Heart left ventricle (tissue), 16 donors: ENCODE measurements at regions not wholly inside any gene's neighbourhood (a gene's known extent, or its start where the extent isn't known, plus 50 kb on each side); places are given as distances from the start of the nearest gene placed in this dataset.
"Not testable (repeated sequence)": the region's sequence is repeated elsewhere in the genome, so short reads cannot be mapped to it uniquely, and the experiment has no call there.

Source experiments
- ATAC-seq, 4 donors: fragments of 200-7000 bp; cut with Tn5 transposase; one replicate each; pipeline ENCODE4 v1.9.1; 2020 to 2022; ENCODE audit warnings: moderate library complexity in 4 of 4, mild to moderate bottlenecking in 3 of 4, moderate number of reproducible peaks in 1 of 4
- DNase-seq, 5 donors: peaks; one replicate each; pipeline ENCODE4 v3.0.0-alpha.2; 2020
- H3K27ac ChIP-seq, 12 donors: fragments of 200-600 bp; sonication (generic) in 4 of 12; one replicate each; pipeline versions ENCODE4 v1.5.0 to v1.8.0; 2016 to 2022; ENCODE audit warnings: mild to moderate bottlenecking in 2 of 12
- H3K27me3 ChIP-seq, 9 donors: fragments of 200-600 bp; sonication (generic) in 2 of 9; one replicate each; pipeline versions ENCODE4 v1.5.1 to v1.8.0; 2016 to 2022; ENCODE audit warnings: mild to moderate bottlenecking in 3 of 9
- H3K36me3 ChIP-seq, 9 donors: fragments of 200-600 bp; sonication (generic) in 2 of 9; one replicate each; pipeline versions ENCODE4 v1.5.0 to v1.8.0; 2018 to 2022; ENCODE audit warnings: mild to moderate bottlenecking in 2 of 9
- H3K4me1 ChIP-seq, 12 donors: fragments of 200-600 bp; sonication (generic) in 4 of 12; one replicate each; pipeline versions ENCODE4 v1.5.0 to v1.8.0; 2016 to 2022; ENCODE audit warnings: mild to moderate bottlenecking in 3 of 12
- H3K4me3 ChIP-seq, 12 donors: fragments of 200-600 bp; sonication (generic) in 4 of 12; one replicate each; pipeline versions ENCODE4 v1.5.0 to v1.8.0; 2017 to 2022; ENCODE audit warnings: mild to moderate bottlenecking in 9 of 12, moderate library complexity in 4 of 12
- H3K9me3 ChIP-seq, 12 donors: fragments of 200-600 bp; sonication (generic) in 4 of 12; one replicate each; pipeline versions ENCODE4 v1.5.0 to v1.8.0; 2016 to 2022; ENCODE audit warnings: mild to moderate bottlenecking in 1 of 12
- CTCF ChIP-seq, 12 donors: fragments of 200-600 bp; sonication (generic) in 4 of 12; IDR thresholded peaks; one replicate each; pipeline versions ENCODE4 v1.5.0 to v1.8.0; 2018 to 2022; ENCODE audit warnings: antibody characterized with exemption in 12 of 12, mild to moderate bottlenecking in 5 of 12
- POLR2A ChIP-seq, 2 donors: fragments of 450-650 bp; IDR thresholded peaks; one replicate each; pipeline ENCODE4 v1.6.1; 2017; ENCODE audit warnings: antibody characterized with exemption in 2 of 2, mild to moderate bottlenecking in 2 of 2, moderate library complexity in 2 of 2
- WGBS, 4 donors: extraction: QIAGEN DNeasy Blood & Tissue Kit in 2 of 4; methylation state at CpG; one replicate each; pipeline versions ENCODE4 v1.1.5 to v1.1.7; 2013 to 2018; 5-methylcytosine and 5-hydroxymethylcytosine counted together
- intact Hi-C, 10 donors: fragments of 100-400 bp; cut with DNase I; formaldehyde crosslinking; loops; one replicate each; pipeline versions ENCODE4 v1.11.1 to v1.14.2; 2022
- donor health status: ischemic (EF 13 %, LVEDD 7.1; RV severe dilation, severe dysfunction).
- donor health status: healthy with polysubstance abuse.
- donor health status: DM: no; HTN: yes; CAD: no.
- donor health status: DM: no; HTN: no; CAD: no.
- donor health status: ischemic (EF 25% LVEDD 6.9; RV normal size, moderate dysfunction).
- donor health status: ischemic (EF 25% LVEDD 5.7; RV mildly dilated, moderate dysfunction).
- donor health status: healthy.
- donor health status: DM: yes; HTN: yes; CAD: no.
- donor health status: ischemic (EF 35%, LVEDD 5.7; RV mildly dilated, moderate dysfunction).
- donor health status: nonischemic (EF 11% LVEDD 7.7; RV severe dilation, severe dysfunction).
- donor health status: DM: yes; HTN: yes; CAD: no.
- donor health status: PGD.
- donor health status: ischemic (EF 29% LVEDD 5.4; RV normal size, mild dysfunction).
- donor health status: nonischemic (EF 23%, LVEDD 6.1; RV moderate dilation, normal function).

- H3K4me3 ChIP-seq = no peak overlapping the region
- TF ChIP-seq POLR2A (IDR thresholded peaks at IDR 0.05) (no peak), CTCF (IDR thresholded peaks at IDR 0.05) (no peak)
- no peaks in the 10 kb centered on the region for H3K36me3 ChIP-seq
- DNase-seq (no peak), ATAC-seq (no peak)
- no peaks in the 10 kb centered on the region for H3K27me3 ChIP-seq
- H3K27ac ChIP-seq = no peak overlapping the region
- H3K9me3 ChIP-seq = peaks cover 0 to 16% (median 6%) of the 10 kb centered on the region in 12 donors
- H3K4me1 ChIP-seq = no peaks in the 10 kb centered on the region
- intact Hi-C loops = loop anchor here in 1 of 10 donors (10.0 kb wide), 1 partner anchor 1513 kb away; no protein-coding TSS in a partner anchor
- 65 to 80% (median 71%) methylated on average over 2 of the region's 2 CpGs for WGBS, 4 donors
Observed at GRCh38 chr4:15167743-15168142, 165.5 kb downstream of the CPEB2 start.

GRCh38 chr4:15168759-15169158, 166.5 kb downstream of the CPEB2 start:
- no peaks in the 10 kb centered on the region for H3K27me3 ChIP-seq
- no peak overlapping the region for H3K27ac ChIP-seq
- H3K36me3 ChIP-seq = no peaks in the 10 kb centered on the region
- H3K4me1 ChIP-seq = no peaks in the 10 kb centered on the region
- ATAC-seq = no peak
- H3K4me3 ChIP-seq = no peak overlapping the region
- no peak for DNase-seq
- intact Hi-C loops = loop anchor here in 1 of 10 donors (10.0 kb wide), 1 partner anchor 1514 kb away; no protein-coding TSS in a partner anchor
- TF ChIP-seq POLR2A (IDR thresholded peaks at IDR 0.05) = no peak
- TF ChIP-seq CTCF (IDR thresholded peaks at IDR 0.05) = no peak
- H3K9me3 ChIP-seq = peaks cover 0 to 16% (median 6%) of the 10 kb centered on the region in 12 donors

- ATAC-seq (no peak), DNase-seq (no peak)
Observed at GRCh38 chr4:15171725-15172124, 169.4 kb downstream of the CPEB2 start.

GRCh38 chr4:15173251-15173650, 171.0 kb downstream of the CPEB2 start:
- Histone ChIP-seq H3K27ac (no peak overlapping the region), H3K4me1 (no peaks in the 10 kb centered on the region), H3K9me3 (peaks cover 0 to 16% (median 6%) of the 10 kb centered on the region in 12 donors), H3K4me3 (no peak overlapping the region), H3K27me3 (no peaks in the 10 kb centered on the region), H3K36me3 (no peaks in the 10 kb centered on the region)
- intact Hi-C loops = no loop called here
- WGBS, 4 donors = 54 to 77% (median 63%) methylated on average over 4 of the region's 4 CpGs
- TF ChIP-seq POLR2A (IDR thresholded peaks at IDR 0.05) = no peak
- TF ChIP-seq CTCF (IDR thresholded peaks at IDR 0.05) = no peak
- ATAC-seq (no peak), DNase-seq (no peak)

More at GRCh38 chr4:15171725-15172124, 169.4 kb downstream of the CPEB2 start:
- H3K36me3 ChIP-seq = no peaks in the 10 kb centered on the region
- H3K9me3 ChIP-seq = peaks cover 0 to 16% (median 6%) of the 10 kb centered on the region in 12 donors
- no peak overlapping the region for H3K4me3 ChIP-seq
- no peak overlapping the region for H3K27ac ChIP-seq
- intact Hi-C loops = no loop called here
- no peaks in the 10 kb centered on the region for H3K27me3 ChIP-seq
- H3K4me1 ChIP-seq = no peaks in the 10 kb centered on the region
- TF ChIP-seq POLR2A (IDR thresholded peaks at IDR 0.05) (no peak), CTCF (IDR thresholded peaks at IDR 0.05) (no peak)

- H3K27me3 ChIP-seq, H3K4me3 ChIP-seq, H3K4me1 ChIP-seq, ATAC-seq, intact Hi-C loops, DNase-seq, H3K36me3 ChIP-seq, H3K27ac ChIP-seq: not testable (repeated sequence)
- H3K9me3 ChIP-seq = peaks cover 0 to 16% (median 6%) of the 10 kb centered on the region in 12 donors
- 80 to 90% (median 81%) methylated on average over 6 to 11 of the region's 16 CpGs; no CpG with 5 or more reads in 1 of the 4 donors for WGBS, 4 donors
Observed at GRCh38 chr4:15174168-15174567, 171.9 kb downstream of the CPEB2 start.

- H3K27me3 ChIP-seq, H3K4me1 ChIP-seq, DNase-seq, H3K9me3 ChIP-seq, intact Hi-C loops, H3K27ac ChIP-seq, ATAC-seq, H3K36me3 ChIP-seq, H3K4me3 ChIP-seq: not testable (repeated sequence)
- whole genome bisulfite sequencing, 4 donors = 40 to 91% (median 89%) methylated on average over 2 of the region's 2 CpGs
Observed at GRCh38 chr4:15179842-15180241, 177.6 kb downstream of the CPEB2 start.
